Stimulated activated naive CD4-positive, alpha-beta T cell (primary cell): ENCODE measurements at regions not wholly inside any gene's neighbourhood (a gene's known extent, or its start where the extent isn't known, plus 50 kb on each side); places are given as distances from the start of the nearest gene placed in this dataset.
"Not testable (repeated sequence)": the region's sequence is repeated elsewhere in the genome, so short reads cannot be mapped to it uniquely, and the experiment has no call there.

Experiments
- DNase-seq, 6 experiments: peaks; one replicate each; lab custom pipeline; 2025; lab: John Stamatoyannopoulos, UW

- DNase-seq = no peak
Measured at GRCh38 chr3:190192087-190192486, 71.4 kb upstream of the P3H2 start.

DNA sequence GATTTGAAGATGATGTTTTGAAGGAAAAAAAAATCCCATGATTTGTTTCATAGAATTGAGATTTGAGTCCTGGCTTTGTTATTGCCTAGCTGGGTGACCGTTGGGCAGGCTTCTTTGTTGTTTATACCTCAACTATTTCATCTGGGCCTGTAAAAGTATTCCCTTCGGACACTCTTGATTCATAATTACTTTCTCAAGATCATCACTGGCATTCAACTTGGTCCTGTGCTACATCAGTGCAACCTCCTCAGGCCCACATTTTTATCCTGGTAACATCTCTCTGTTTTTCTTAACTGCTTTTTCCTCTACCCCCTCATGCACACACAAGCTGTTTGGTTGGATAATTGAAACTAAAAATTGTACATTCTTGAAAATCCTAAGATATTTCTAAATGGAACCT, 67.5 kb upstream of the P3H2 start:
- no peak for DNase-seq

DNA sequence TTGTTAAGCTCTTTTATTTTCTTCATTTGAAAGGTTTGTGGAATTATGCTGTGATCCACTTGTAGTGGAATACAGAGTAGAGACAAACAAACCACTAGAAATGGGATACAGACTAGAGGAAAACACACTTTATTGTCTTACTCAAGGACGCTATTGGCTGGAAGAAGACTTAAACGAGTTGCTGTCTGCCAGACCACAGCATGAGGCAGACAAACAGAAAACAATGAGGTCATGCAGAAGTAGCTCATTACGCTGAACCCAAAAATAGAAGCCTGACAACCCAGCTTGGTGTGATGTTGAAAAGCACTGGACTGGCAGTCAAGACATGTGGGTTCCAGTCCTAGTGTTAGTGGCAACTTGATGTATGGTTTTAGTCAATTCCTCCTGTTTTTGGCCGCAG, 62.4 kb upstream of the P3H2 start:
- DNase-seq = no peak

GRCh38 chr3:190182418-190183043, 61.8 kb upstream of the P3H2 start:
- DNase-seq = no peak

DNA sequence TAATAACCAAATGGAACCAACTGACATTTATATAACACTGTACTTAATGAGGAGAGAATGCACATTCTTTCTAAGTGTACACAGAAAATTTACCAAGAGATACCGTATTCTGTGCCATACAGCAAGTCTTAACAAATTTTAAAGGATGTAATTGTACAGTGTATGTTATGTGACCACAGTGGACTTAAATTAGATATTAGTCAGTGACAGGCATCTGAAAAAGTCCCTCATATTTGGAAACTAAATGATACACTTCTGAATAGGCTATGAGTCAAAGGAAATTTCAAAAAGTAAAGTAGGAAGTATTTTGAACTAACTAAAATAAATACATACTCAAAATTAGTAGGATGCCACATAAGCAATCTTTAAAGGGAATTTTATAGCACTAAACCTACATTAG, 59.6 kb upstream of the P3H2 start:
- no peak for DNase-seq

GRCh38 chr3:190178779-190179178, 58.1 kb upstream of the P3H2 start:
- DNase-seq = no peak

GRCh38 chr3:190176933-190177525, 56.3 kb upstream of the P3H2 start:
- DNase-seq = not testable (repeated sequence)

- not testable (repeated sequence) for DNase-seq
Measured at GRCh38 chr3:190176106-190176505, 55.4 kb upstream of the P3H2 start.

DNA sequence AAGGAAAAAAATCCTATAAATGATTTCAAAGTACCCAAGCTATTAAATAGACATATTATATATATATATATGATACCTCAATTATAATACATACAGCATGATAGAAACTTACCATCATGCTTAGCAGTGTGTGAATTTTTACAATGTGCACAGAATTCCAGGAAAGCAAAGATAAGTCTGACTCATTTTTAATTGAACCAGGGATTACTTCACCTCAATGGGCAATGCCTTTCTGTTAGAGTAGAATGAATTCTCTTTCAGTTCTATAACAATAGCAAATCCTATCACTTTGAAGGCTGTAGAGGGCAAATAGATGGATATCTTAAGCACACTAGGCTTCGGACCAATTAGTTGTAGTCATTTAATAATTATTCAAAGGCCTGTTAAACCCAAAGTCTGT, 54.8 kb upstream of the P3H2 start:
- no peak for DNase-seq

GRCh38 chr3:190174471-190174870, 53.8 kb upstream of the P3H2 start:
- no peak for DNase-seq

- DNase-seq = no peak
Measured at GRCh38 chr3:190173426-190173825, 52.7 kb upstream of the P3H2 start.

DNA sequence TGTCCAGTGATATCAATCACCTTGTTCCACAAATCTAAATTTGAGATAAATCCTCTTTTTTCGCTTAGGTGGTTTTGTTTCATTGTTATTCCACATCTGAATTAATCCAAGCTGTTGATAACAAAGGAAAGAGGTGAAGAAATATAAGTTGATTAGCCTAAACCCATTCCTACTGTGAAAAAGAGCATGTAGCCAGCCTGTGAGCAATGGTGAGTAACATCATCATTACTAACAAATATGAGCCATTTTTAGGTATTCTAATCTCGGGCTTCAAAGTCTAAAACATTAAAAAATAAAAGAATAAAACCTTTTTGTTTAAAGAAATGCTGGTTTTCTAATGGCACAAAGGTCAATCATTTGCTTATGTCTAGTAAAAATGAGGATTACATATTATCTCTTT, 52.1 kb upstream of the P3H2 start:
- no peak for DNase-seq
